ENCODE measurements at regions not wholly inside any gene's neighbourhood (a gene's known extent, or its start where the extent isn't known, plus 50 kb on each side); places are given as distances from the start of the nearest gene placed in this dataset.

GRCh38 chr4:138677748-138678147 lies 337.8 kb upstream of the NOCT start:
- intact Hi-C loops (cut with DNase I) = loop anchor here in 4 of 10 donors (5.0 to 10.0 kb wide), 5 partner anchors 263 to 1553 kb away; no protein-coding TSS in a partner anchor
- Histone ChIP-seq H3K36me3 (no peaks in the 10 kb centered on the region), H3K27ac (no peak overlapping the region)

GRCh38 chr4:138677212-138677611 lies 338.4 kb upstream of the NOCT start:
- Histone ChIP-seq H3K27ac (no peak overlapping the region), H3K9me3 (no peaks in the 10 kb centered on the region), H3K4me1 (peaks cover 0 to 26% (median 7%) of the 10 kb centered on the region in 9 donors), H3K27me3 (peaks cover 0 to 2% (median 0%) of the 10 kb centered on the region in 7 donors), H3K36me3 (no peaks in the 10 kb centered on the region), H3K4me3 (no peak overlapping the region)
- ATAC-seq (no peak), DNase-seq (no peak)
- 93 to 94% methylated on average over 4 of the region's 4 CpGs for WGBS, 2 donors
- TF ChIP-seq CTCF (IDR thresholded peaks at IDR 0.05) = no peak
- intact Hi-C loops (cut with DNase I) = loop anchor here in 4 of 10 donors (5.0 to 10.0 kb wide), 5 partner anchors 262 to 1552 kb away; no protein-coding TSS in a partner anchor

More at GRCh38 chr4:138677748-138678147, 337.8 kb upstream of the NOCT start:
- ATAC-seq (no peak), DNase-seq (no peak)
- TF ChIP-seq CTCF (IDR thresholded peaks at IDR 0.05) = no peak
- Histone ChIP-seq H3K4me3 (no peak overlapping the region), H3K9me3 (no peaks in the 10 kb centered on the region), H3K27me3 (peaks cover 0 to 7% (median 0%) of the 10 kb centered on the region in 7 donors), H3K4me1 (peaks cover 0 to 24% (median 6%) of the 10 kb centered on the region in 9 donors)
- WGBS, 2 donors = 42 to 53% methylated on average over 1 of the region's 1 CpG

GRCh38 chr4:138675685-138676084 lies 339.9 kb upstream of the NOCT start:
- intact Hi-C loops (cut with DNase I) = loop anchor here in 4 of 10 donors (5.0 to 10.0 kb wide), 5 partner anchors 261 to 1551 kb away; no protein-coding TSS in a partner anchor
- no peaks in the 10 kb centered on the region for H3K27me3 ChIP-seq
- no peak for ATAC-seq
- H3K36me3 ChIP-seq = no peaks in the 10 kb centered on the region
- H3K27ac ChIP-seq = no peak overlapping the region
- H3K4me3 ChIP-seq = no peak overlapping the region
- 95 to 97% methylated on average over 5 of the region's 5 CpGs for WGBS, 2 donors
- no peak for TF ChIP-seq CTCF (IDR thresholded peaks at IDR 0.05)
- peaks cover 0 to 29% (median 8%) of the 10 kb centered on the region in 9 donors for H3K4me1 ChIP-seq
- DNase-seq = no peak
- H3K9me3 ChIP-seq = no peaks in the 10 kb centered on the region

- TF ChIP-seq CTCF (IDR thresholded peaks at IDR 0.05) = no peak
- peaks cover 0 to 29% (median 7%) of the 10 kb centered on the region in 9 donors for H3K4me1 ChIP-seq
- DNase-seq (no peak), ATAC-seq (no peak)
- H3K27me3 ChIP-seq = no peaks in the 10 kb centered on the region
- intact Hi-C loops (cut with DNase I) = loop anchor here in 4 of 10 donors (10.0 kb wide), 4 partner anchors 259 to 1549 kb away; no protein-coding TSS in a partner anchor
- no peaks in the 10 kb centered on the region for H3K9me3 ChIP-seq
- WGBS, 2 donors = 56 to 70% methylated on average over 1 of the region's 1 CpG
- no peak overlapping the region for H3K4me3 ChIP-seq
- no peaks in the 10 kb centered on the region for H3K36me3 ChIP-seq
- H3K27ac ChIP-seq = no peak overlapping the region
Measured at GRCh38 chr4:138674209-138674608, 341.4 kb upstream of the NOCT start.

Measured in heart right ventricle (tissue), 16 donors.